ENCODE measurements at regions not wholly inside any gene's neighbourhood (a gene's known extent, or its start where the extent isn't known, plus 50 kb on each side); places are given as distances from the start of the nearest gene placed in this dataset.

- peak; percentile 23 for TF ChIP-seq CTCF (IDR thresholded peaks at IDR 0.05)
- Histone ChIP-seq H3K27ac (no peak overlapping the region), H3K4me3 (no peak overlapping the region)
- DNase-seq (ENCODE audit: low spot score): no peak
These were observed 163.1 kb upstream of the NPVF start for GRCh38 chr7:25391295-25391861.

DNA sequence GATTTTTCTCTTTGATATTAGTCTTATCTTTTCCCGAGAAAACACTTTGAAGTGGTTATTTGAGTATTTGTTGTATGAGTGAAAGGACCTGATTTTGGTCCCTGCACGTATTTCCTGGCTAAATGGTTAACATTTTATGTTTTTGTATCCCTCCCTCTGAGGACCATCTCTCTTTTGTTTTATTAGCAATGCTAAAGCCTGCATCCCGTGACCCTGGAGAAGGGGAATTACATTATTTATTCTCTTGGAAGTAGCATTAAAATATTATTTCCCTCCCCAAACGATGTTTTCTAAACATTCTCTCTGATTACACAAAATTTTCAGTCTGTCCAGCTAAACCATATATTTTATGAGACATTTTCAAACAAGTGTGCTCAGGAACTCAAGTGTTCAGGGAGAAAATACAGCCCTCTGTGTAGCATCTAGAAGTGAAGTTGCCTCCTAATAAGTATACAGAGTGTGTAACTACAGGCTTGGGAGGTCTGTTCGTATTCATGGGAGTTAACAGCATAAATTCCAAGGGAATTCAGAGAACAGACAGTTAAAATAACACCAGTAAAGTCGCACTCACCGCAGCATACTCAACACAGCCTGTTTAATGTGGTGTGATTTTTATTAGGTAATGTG lies 163.8 kb upstream of the NPVF start:
- no peak for DNase-seq (ENCODE audit: low spot score)
- H3K27ac ChIP-seq: peak overlapping the region in 1 of 2 donors; percentile 19
- no peak for TF ChIP-seq CTCF (IDR thresholded peaks at IDR 0.05)
- no peak overlapping the region for H3K4me3 ChIP-seq

GRCh38 chr7:25392588-25393338 lies 164.5 kb upstream of the NPVF start:
- H3K27ac ChIP-seq: peak overlapping the region in 1 of 2 donors; percentile 19
- no peak for TF ChIP-seq CTCF (IDR thresholded peaks at IDR 0.05)
- no peak overlapping the region for H3K4me3 ChIP-seq
- DNase-seq (ENCODE audit: low spot score): no peak

- no peak for TF ChIP-seq CTCF (IDR thresholded peaks at IDR 0.05)
- no peak overlapping the region for H3K27ac ChIP-seq
- no peak overlapping the region for H3K4me3 ChIP-seq
- no peak for DNase-seq (ENCODE audit: low spot score)
These were observed 167.7 kb upstream of the NPVF start for GRCh38 chr7:25395976-25396375.

GRCh38 chr7:25396668-25397067 lies 168.4 kb upstream of the NPVF start:
- no peak for TF ChIP-seq CTCF (IDR thresholded peaks at IDR 0.05)
- no peak for DNase-seq (ENCODE audit: low spot score)
- H3K4me3 ChIP-seq: no peak overlapping the region
- H3K27ac ChIP-seq: no peak overlapping the region

DNA sequence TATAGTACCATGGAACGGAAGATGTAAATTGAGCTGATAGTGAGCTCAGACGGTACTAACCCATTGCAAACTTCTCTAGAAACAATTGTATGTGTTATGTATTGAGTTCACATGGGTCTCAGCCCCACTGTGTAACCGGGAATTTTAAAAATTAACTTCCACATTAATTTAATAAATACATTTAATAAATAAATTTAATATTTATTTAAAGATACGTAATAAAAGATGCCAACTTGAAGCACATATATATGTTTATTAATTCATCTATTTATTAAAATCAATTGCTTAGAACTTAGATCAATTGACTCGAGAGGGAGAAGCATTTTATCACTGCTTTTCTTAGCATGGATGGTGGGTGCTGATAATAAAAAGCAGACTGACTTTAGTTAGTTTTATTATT lies 170.1 kb upstream of the NPVF start:
- TF ChIP-seq CTCF (IDR thresholded peaks at IDR 0.05): no peak
- Histone ChIP-seq H3K4me3 (no peak overlapping the region), H3K27ac (no peak overlapping the region)
- DNase-seq (ENCODE audit: low spot score): no peak
